IgD-negative memory B cell (primary cell): ENCODE measurements at regions not wholly inside any gene's neighbourhood (a gene's known extent, or its start where the extent isn't known, plus 50 kb on each side); places are given as distances from the start of the nearest gene placed in this dataset.
A peak's percentile ranks its signal among the peaks of the same experiment; 100 is the strongest.

ENCODE experiments used
- H3K27ac Mint-ChIP-seq, 3 donors: one replicate each; pipeline ENCODE4 v1.8.0; 2020 to 2022; ENCODE audit warnings: mild to moderate bottlenecking in 3 of 3, mixed read lengths in 3 of 3, moderate library complexity in 1 of 3
- H3K27me3 Mint-ChIP-seq: one replicate; pipeline ENCODE4 v1.8.0; 2021; ENCODE audit warnings: mixed read lengths
- H3K36me3 Mint-ChIP-seq: one replicate; pipeline ENCODE4 v1.8.0; 2020; ENCODE audit warnings: mild to moderate bottlenecking, mixed read lengths
- H3K4me1 Mint-ChIP-seq, 3 donors: one replicate each; pipeline ENCODE4 v1.8.0; 2020 to 2022; ENCODE audit warnings: mixed read lengths in 3 of 3, mild to moderate bottlenecking in 1 of 3
- H3K4me3 Mint-ChIP-seq, 4 donors: one replicate each; pipeline ENCODE4 v1.8.0; 2020 to 2022; ENCODE audit warnings: mild to moderate bottlenecking in 4 of 4, mixed read lengths in 4 of 4, moderate library complexity in 3 of 4
- H3K9me3 Mint-ChIP-seq, 3 donors: one replicate each; pipeline ENCODE4 v1.8.0; 2020 to 2021; ENCODE audit warnings: mixed read lengths in 3 of 3, mild to moderate bottlenecking in 1 of 3

GRCh38 chr5:146254223-146254622 is 50.8 kb downstream of the RBM27 start:
- H3K27ac Mint-ChIP-seq = no peak overlapping the region
- H3K4me3 Mint-ChIP-seq = no peak overlapping the region
- H3K27me3 Mint-ChIP-seq = no peaks in the 10 kb centered on the region
- H3K36me3 Mint-ChIP-seq = peaks cover 2% of the 10 kb centered on the region
- H3K9me3 Mint-ChIP-seq = no peaks in the 10 kb centered on the region
- peaks cover 3 to 6% (median 6%) of the 10 kb centered on the region in 3 donors for H3K4me1 Mint-ChIP-seq

GRCh38 chr5:146273109-146273508 is 65.5 kb upstream of the POU4F3 start:
- Mint-ChIP-seq H3K36me3 (peaks cover 8% of the 10 kb centered on the region), H3K4me1 (peaks cover 0 to 1% (median 0%) of the 10 kb centered on the region in 3 donors), H3K9me3 (no peaks in the 10 kb centered on the region), H3K27ac (no peak overlapping the region), H3K4me3 (no peak overlapping the region), H3K27me3 (no peaks in the 10 kb centered on the region)

- Mint-ChIP-seq H3K9me3 (no peaks in the 10 kb centered on the region), H3K36me3 (peaks cover 2% of the 10 kb centered on the region), H3K4me1 (peaks cover 0 to 2% (median 0%) of the 10 kb centered on the region in 3 donors), H3K27ac (peak overlapping the region in 1 of 3 donors; percentile 33), H3K27me3 (no peaks in the 10 kb centered on the region), H3K4me3 (no peak overlapping the region)
These were observed 55.3 kb upstream of the POU4F3 start for GRCh38 chr5:146283344-146283761.

GRCh38 chr5:146284016-146284415 is 54.6 kb upstream of the POU4F3 start:
- Mint-ChIP-seq H3K9me3 (no peaks in the 10 kb centered on the region), H3K27me3 (no peaks in the 10 kb centered on the region), H3K27ac (no peak overlapping the region), H3K4me3 (no peak overlapping the region), H3K4me1 (peaks cover 0 to 2% (median 0%) of the 10 kb centered on the region in 3 donors), H3K36me3 (peaks cover 2% of the 10 kb centered on the region)
